NOMO-1 treated with dmso at 0.1 percent for 144 hours (cell line): ENCODE measurements at regions not wholly inside any gene's neighbourhood (a gene's known extent, or its start where the extent isn't known, plus 50 kb on each side); places are given as distances from the start of the nearest gene placed in this dataset.
"Not testable (repeated sequence)": the region's sequence is repeated elsewhere in the genome, so short reads cannot be mapped to it uniquely, and the experiment has no call there.

Experiments used
- DNase-seq: peaks from one replicate; lab custom pipeline; 2025; ENCODE audit not compliant: unreplicated experiment; lab: John Stamatoyannopoulos, UW

DNA sequence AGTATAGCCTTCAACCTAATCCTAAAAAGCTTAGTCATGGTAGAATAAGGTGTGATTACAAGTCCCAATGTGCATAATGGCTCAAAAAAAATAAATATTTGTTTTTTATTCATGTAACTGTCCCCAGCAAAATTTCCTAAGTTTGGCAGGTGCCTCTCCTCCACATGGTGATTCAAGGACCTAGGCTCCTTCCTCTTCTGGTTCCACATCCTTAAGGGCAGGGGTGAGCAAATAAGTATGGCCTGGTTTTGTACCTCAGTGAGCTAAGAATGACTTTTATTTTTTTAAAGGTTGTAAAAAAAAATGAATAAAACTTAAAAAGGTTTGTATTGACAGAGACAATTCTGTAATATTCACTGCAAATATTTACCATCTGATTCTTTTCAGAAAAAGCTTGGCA lies 343.5 kb upstream of the UBE2E2 start:
- DNase-seq = no peak

DNA sequence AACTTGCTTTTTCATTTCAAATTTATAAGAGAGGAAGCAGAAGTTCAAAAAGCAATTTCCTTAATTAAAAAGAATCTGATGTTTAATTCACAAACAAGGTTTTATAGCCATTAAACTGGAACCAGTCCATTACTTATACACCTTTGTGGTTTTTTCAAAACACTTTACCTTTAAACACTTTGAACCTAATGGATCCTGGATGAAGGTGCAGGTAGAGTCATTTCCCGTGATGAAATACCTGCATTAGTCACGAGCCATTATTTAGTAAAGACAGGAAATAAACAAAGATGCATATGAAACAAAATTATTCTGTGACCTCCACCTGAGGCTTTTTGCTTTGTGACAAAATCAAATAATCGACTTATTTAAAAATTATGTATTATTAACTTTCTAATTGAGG lies 341.7 kb upstream of the UBE2E2 start:
- no peak for DNase-seq

DNA sequence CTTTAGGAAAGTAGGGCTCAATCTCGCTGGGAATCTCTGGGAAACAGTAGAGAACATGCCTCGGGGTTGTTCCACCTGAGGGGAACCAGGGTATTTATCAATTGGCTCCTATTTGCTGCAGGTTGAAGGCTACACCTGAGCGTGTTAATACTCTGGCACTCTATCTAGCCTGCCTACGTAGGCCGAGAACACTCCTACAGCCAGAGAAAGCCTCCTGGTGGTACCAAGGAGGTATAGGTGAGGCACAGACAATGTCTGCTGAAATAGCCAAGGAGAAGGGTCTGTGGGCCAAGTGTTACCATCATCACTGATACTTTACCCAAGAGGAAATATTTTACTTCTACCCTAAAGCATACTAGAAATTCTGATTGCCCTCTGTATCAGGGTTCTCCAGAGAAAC lies 341.0 kb upstream of the UBE2E2 start:
- DNase-seq = no peak

- not testable (repeated sequence) for DNase-seq
Measured at GRCh38 chr3:22882834-22883233, 320.3 kb upstream of the UBE2E2 start.

DNA sequence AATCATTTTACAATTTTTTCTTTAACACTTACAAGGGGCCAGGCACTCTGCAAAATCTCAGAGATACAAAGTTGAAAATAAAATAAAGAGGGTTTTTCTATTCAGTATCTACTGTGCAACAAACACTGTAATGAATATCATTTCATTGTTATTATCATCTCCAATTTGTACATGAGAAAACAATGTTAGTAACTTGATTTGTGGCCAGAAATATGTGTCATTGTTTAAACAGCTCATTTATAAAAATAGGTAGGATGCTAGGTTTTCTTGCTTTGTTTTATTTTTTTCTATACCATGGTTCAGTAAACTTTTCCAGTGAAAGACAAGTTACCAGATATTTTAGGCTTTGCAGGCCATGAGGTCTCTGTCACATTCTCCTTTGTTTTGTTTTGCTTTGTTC lies 318.1 kb upstream of the UBE2E2 start:
- no peak for DNase-seq

GRCh38 chr3:22885574-22886341 lies 317.4 kb upstream of the UBE2E2 start:
- DNase-seq = no peak

GRCh38 chr3:22886439-22887068 lies 316.6 kb upstream of the UBE2E2 start:
- no peak for DNase-seq

DNA sequence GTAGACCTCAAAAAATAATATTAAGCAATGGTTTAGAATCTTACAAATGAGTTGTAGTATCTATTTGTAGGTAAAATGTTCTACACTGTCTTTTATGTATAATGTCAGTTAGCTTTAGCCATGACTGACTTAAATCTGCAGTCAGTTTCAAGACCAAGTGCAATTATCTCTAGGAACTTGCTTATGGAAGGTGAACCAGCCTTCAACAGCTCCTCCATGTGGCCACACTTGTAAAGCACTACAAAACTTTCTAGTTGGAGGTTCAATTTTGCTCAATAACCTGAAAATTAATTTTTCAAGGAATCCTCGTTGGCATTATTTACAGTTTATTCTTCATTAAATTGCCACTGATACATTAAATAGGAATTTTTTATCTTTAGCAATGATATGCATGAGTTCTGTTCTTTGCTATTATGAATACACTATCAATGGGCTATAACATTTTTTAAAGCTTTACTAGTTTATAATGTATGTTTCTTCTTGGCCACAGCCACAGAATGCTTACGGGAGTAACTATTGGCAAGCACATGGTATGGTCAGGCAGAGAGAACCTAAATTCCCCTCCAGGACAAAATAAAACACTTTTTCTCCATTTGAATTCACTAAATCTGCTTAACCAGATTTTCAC lies 315.3 kb upstream of the UBE2E2 start:
- no peak for DNase-seq

DNA sequence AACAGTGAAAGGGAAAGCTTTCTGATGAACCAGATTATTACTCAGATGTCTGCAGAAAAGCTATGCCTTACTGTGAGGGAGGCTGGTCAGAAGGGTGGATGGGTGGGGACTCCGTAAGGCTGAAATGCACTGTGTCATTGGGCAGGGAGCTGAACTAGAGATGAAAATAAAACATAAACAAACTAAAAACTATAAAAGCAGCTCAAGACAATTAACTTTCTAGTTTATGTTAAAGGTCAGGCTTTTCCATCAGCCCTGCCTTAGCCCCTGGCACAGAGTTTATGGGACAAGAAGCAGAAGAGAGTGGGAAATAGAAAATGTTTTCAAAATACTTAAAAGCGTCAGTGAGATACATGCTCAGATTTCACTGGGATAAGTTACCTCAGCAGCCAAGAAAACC lies 310.0 kb upstream of the UBE2E2 start:
- no peak for DNase-seq

GRCh38 chr3:22893644-22894325 lies 309.3 kb upstream of the UBE2E2 start:
- DNase-seq = no peak

GRCh38 chr3:22894865-22895264 lies 308.3 kb upstream of the UBE2E2 start:
- no peak for DNase-seq

- DNase-seq = no peak
Measured at GRCh38 chr3:22895671-22896070, 307.5 kb upstream of the UBE2E2 start.

GRCh38 chr3:22898558-22898957 lies 304.6 kb upstream of the UBE2E2 start:
- no peak for DNase-seq

DNA sequence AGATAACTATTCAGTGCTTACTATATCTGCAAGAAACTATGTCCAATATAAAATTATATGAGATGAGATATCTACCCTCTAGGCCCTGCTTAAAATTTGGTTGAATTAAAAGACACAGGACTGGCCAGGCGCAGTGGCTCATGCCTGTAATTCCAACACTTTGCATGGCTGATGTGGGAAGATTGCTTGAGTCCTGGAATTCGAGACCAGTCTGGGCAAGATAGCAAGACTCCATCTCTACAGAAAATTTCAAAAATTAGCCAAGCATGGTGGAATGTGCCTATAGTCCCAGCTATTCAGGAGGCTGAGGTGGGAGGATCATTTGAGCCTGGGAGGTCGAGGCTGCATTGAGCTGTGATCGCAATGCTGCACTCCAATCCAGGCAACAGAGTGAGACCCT lies 303.7 kb upstream of the UBE2E2 start:
- no peak for DNase-seq

DNA sequence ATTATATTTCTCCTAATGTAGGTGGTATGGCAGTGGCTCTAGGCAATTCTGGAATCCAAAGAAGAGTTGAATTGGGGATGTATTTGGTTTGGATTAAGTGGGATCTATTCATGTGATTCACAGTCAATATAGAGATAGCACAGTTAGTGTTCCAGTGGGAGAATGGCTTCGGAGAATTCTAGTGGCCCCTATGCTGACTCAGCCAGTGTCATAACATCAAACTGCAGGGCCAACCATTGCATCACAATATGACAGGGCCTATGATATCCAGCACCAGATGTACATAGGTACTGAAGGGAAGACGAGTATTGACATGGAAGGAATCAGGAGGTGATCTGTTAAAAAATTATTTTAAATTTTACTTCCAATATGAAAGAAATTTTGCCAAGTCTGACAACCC lies 302.8 kb upstream of the UBE2E2 start:
- no peak for DNase-seq

GRCh38 chr3:22901684-22902083 lies 301.4 kb upstream of the UBE2E2 start:
- DNase-seq = no peak

DNA sequence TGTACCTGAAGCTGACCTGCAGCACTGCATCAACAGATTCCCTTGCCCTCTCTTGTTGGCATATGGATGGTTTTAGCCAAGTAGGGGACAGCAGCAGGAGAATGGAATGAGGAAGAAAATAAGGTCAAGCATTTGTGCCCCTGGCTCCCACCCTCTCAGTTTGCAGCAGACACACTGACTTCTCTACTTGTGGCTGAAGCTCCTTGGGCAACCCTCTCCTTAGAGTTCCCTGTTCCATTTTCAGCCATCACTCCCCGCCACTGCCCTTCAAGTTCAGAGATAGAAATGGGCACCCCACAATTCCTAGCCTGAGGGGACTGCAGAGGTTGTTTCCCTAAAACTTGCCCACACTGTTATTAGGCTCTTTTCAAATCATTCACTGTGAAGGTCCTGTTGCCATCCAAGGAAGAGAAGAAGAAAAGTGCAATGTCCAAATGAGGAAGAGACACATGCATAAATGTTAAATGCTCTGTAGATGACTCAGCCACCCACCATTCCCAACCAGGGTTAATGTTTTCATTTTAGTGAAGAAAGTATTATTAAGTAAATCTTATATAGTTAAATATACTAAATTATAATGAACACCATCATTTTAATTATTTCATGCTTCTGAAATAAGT lies 295.9 kb upstream of the UBE2E2 start:
- no peak for DNase-seq

GRCh38 chr3:22907796-22908195 lies 295.3 kb upstream of the UBE2E2 start:
- no peak for DNase-seq

GRCh38 chr3:22908989-22909507 lies 294.1 kb upstream of the UBE2E2 start:
- DNase-seq = no peak

GRCh38 chr3:22916933-22917332 lies 286.2 kb upstream of the UBE2E2 start:
- no peak for DNase-seq

GRCh38 chr3:22920006-22920405 lies 283.1 kb upstream of the UBE2E2 start:
- no peak for DNase-seq
